Mucosa of descending colon (tissue), 3 donors: ENCODE measurements at regions not wholly inside any gene's neighbourhood (a gene's known extent, or its start where the extent isn't known, plus 50 kb on each side); places are given as distances from the start of the nearest gene placed in this dataset.

ENCODE experiments used
- ATAC-seq: fragments of 200-7000 bp; cut with Tn5 transposase; one replicate; pipeline ENCODE4 v1.9.1; 2020; ENCODE audit warnings: mild to moderate bottlenecking, moderate library complexity
- DNase-seq, 3 donors: peaks; one replicate each; pipeline ENCODE4 v3.0.0-alpha.2; 2020
- H3K36me3 ChIP-seq: fragments of 200-600 bp; one replicate; pipeline ENCODE4 v1.8.0; 2021; ENCODE audit warnings: low read depth, mild to moderate bottlenecking
- H3K4me1 ChIP-seq: fragments of 200-600 bp; one replicate; pipeline ENCODE4 v1.8.0; 2021; ENCODE audit warnings: low read depth, mild to moderate bottlenecking
- H3K4me3 ChIP-seq: fragments of 200-600 bp; one replicate; pipeline ENCODE4 v1.8.0; 2021; ENCODE audit warnings: mild to moderate bottlenecking
- H3K9me3 ChIP-seq: fragments of 200-600 bp; one replicate; pipeline ENCODE4 v1.8.0; 2021; ENCODE audit warnings: mild to moderate bottlenecking
- CTCF ChIP-seq: fragments of 200-600 bp; IDR thresholded peaks from one replicate; pipeline ENCODE4 v1.8.0; 2022; ENCODE audit warnings: antibody characterized with exemption, mild to moderate bottlenecking
- intact Hi-C, 2 donors: fragments of 100-400 bp; cut with DNase I in 1 of 2; cut with micrococcal nuclease in 1 of 2; formaldehyde crosslinking; loops; one replicate each; pipeline versions ENCODE4 v1.11.0 to v1.11.1; 2022; cut with DNase I, micrococcal nuclease
- donor health status: DM: no; HTN: no; CAD: no; lungs with moderate emphysema.
- donor health status: DM: no; HTN: no; CAD: no.
- donor health status: DM: no; HTN: yes; CAD: no.

DNA sequence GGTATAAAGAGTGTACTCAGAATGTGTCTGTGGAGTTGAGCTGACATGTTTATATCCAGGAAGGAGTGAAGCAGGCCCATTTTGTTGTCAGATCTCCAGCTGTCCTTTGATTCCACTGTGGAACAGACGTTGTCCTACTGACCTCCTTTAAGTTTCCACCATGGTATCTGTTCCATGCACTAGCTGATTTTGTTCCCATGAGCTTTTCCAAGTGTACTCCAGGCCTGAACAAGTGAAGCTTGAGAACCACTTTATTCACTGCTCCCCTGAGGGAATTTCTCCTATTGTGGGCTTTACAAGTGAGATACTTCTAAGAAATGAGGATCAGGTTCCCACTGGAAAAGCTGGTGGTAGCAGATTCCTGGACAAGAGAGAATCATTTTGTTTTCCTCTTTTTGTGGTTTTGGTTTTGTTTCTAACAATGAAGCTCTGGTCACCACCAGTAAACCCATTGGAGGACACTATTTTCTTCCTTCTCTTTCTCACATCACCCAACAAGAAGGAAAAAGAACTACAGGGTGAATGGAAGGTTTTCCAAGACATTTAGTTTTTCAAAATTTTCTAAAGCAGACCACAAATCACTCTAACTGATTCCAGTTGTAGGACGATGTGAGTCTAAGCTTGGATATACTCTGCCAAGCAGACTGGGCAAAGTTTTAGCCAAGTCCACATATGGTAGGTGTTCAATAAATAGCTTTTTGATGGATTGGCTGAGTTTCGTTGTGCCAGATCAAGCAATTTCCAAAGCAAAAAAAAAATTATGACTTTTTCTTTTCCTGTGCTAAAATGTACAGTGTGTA, 144.2 kb downstream of the JCAD start:
- no peaks in the 10 kb centered on the region for H3K9me3 ChIP-seq
- TF ChIP-seq CTCF, result no peak
- DNase-seq (no peak), ATAC-seq (no peak)
- H3K4me1 ChIP-seq, result no peaks in the 10 kb centered on the region
- H3K4me3 ChIP-seq, result no peak overlapping the region
- intact Hi-C loops, result no loop called here
- H3K36me3 ChIP-seq, result no peaks in the 10 kb centered on the region

DNA sequence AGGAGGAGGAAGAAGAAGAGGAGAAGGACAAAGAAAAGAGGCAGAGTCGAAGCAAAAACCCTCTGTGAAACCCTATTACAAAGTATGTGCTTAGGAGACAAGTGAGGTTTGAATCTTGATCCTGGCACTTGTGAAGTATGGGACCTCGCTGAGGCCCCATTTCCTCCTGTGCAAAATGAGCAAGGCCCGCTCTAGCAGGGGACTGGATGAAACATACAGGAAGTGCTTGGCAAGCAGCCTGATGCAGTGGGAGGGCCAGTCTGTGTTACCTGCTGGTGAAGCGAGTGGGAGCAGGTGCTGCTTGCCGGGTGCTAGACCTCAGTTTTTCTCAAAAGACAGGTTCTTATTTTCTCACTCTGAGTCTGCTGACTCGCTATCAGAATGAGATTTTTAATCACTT, 150.4 kb downstream of the JCAD start:
- no peaks in the 10 kb centered on the region for H3K9me3 ChIP-seq
- H3K4me1 ChIP-seq, result no peaks in the 10 kb centered on the region
- intact Hi-C loops, result no loop called here
- ATAC-seq (no peak), DNase-seq (no peak)
- no peak overlapping the region for H3K4me3 ChIP-seq
- TF ChIP-seq CTCF, result no peak
- no peaks in the 10 kb centered on the region for H3K36me3 ChIP-seq

- no peak overlapping the region for H3K4me3 ChIP-seq
- intact Hi-C loops, result no loop called here
- no peaks in the 10 kb centered on the region for H3K4me1 ChIP-seq
- DNase-seq, result no peak
- H3K36me3 ChIP-seq, result no peaks in the 10 kb centered on the region
- no peak for ATAC-seq
- no peak for TF ChIP-seq CTCF
- no peaks in the 10 kb centered on the region for H3K9me3 ChIP-seq
Observed at GRCh38 chr10:29900865-29901264, 158.5 kb downstream of the JCAD start.

GRCh38 chr10:29897999-29898716, 161.2 kb downstream of the JCAD start:
- intact Hi-C loops, result no loop called here
- ATAC-seq (no peak), DNase-seq (no peak)
- Histone ChIP-seq H3K36me3 (no peaks in the 10 kb centered on the region), H3K4me1 (no peaks in the 10 kb centered on the region), H3K9me3 (no peaks in the 10 kb centered on the region), H3K4me3 (no peak overlapping the region)
- no peak for TF ChIP-seq CTCF

GRCh38 chr10:29897430-29897829, 162.0 kb downstream of the JCAD start:
- Histone ChIP-seq H3K4me3 (no peak overlapping the region), H3K9me3 (no peaks in the 10 kb centered on the region), H3K4me1 (no peaks in the 10 kb centered on the region), H3K36me3 (no peaks in the 10 kb centered on the region)
- no peak for DNase-seq
- intact Hi-C loops, result no loop called here
- no peak for TF ChIP-seq CTCF
- no peak for ATAC-seq
